NCI-H1694 (cell line): ENCODE measurements at regions not wholly inside any gene's neighbourhood (a gene's known extent, or its start where the extent isn't known, plus 50 kb on each side); places are given as distances from the start of the nearest gene placed in this dataset.

Experiments
- DNase-seq: peaks from one replicate; lab custom pipeline; 2025; lab: John Stamatoyannopoulos, UW

DNA sequence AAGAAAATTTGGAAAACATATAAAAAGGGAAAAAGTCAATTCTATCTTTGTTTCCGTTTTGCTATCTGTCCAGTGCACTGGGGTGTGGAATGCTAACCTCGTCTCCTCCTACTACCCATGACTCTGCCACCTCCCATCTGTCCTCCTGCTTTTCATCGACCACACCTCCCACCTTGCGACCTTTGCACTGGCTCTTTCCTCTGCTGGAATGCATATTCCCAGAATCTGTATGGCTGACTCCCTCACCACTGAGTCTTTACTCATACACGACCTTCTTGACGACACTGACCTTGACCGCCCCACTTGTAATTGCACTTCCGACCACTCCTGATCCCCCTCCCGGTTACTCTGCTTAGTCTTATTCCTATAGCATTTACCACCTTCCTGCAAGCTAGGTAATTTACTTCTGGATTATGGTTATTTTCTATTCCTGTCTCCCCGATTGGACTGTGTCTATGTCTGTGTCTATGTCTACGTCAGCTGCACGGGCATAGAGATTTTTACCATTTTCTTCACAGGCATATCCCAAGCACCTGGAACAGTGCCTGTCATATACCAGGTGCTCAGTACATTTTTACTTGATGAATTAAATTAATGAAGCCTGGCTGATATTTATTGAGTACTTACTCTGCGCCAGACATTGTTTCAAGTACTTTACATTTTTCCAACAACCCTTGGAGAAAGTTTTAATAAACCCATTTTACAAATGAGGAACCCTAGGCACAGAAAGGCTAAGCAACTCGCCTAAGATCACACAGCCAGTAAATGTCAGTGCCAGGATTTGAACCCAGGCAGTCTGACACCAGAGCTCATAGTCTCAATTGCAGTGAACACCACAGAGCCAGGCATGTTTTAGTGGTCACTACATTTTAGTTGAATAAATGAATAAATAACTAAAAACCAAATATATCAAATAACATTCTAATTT is 54.0 kb upstream of the SLC22A11 start:
- DNase-seq = no peak

DNA sequence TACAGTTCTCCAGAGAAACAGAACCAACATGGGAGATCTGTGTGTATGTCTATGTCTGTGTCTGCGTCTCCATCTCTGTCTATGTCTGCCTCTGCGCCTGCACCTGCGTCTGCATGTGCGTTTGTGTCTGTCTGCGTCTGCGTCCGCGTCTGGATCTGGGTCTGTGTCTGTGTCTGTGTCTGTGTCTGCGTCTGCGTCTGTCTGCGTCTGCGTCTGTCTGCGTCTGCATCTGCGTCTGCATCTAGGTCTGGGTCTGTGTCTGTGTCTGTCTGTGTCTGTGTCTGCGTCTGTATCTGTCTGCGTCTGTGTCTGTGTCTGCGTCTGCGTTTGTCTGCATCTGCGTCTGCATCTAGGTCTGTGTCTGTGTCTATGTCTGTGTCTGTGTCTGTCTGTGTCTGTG is 53.1 kb upstream of the SLC22A11 start:
- DNase-seq = no peak

DNA sequence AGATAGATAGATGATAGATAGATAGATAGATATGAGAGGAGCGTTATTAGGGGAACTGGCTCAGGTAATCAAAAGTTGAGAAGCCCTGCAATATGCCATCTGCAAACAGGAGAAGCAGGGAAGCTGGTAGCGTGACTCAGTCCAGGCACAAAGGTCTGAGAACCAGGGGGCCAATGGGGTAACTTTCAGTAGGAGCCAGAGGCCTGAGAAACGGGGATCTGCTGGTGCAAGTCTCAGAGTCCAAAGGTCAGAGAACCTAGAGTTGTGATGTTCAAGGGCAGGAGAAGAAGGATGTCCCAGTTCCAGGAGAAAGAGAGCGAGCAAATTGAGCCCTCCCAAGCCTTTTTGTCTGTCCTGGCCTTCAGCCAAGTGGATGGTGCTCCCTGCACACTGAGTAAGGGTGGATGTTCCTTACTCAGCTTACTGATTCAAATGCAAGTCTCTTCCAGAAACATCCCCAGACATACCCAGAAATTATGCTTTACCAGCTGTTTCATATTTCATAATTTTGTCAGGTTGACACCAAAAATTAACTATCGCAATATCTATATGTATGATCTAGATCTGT is 52.5 kb upstream of the SLC22A11 start:
- DNase-seq = no peak

DNA sequence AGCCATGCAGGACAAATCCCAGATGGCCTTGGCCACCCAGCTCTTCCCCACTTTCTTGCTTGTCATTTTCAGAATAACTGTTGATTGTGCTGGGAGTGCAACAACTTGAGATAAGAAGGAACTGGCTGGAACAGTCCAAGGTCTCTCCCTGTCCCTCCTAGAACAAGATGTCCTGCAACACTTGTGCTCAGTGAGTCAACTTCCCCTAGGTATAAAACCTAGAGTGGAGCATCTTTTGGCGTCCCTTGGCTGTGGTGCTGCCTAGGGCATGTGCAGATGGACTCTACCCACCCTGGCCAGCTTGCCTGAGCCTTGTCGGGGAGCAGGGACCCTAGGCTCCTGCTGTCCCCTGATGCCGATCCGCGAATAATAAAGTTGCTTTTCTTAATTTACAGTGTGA is 50.7 kb upstream of the SLC22A11 start:
- DNase-seq = no peak
